Stimulated activated CD4-positive, alpha-beta T cell treated with anti-CD3 and anti-CD28 coated beads, Interleukin-1b, Interleukin-23, amount 100 ng/mL, for 48 hours (primary cell): ENCODE measurements at regions not wholly inside any gene's neighbourhood (a gene's known extent, or its start where the extent isn't known, plus 50 kb on each side); places are given as distances from the start of the nearest gene placed in this dataset.

Source experiments
- DNase-seq: peaks from one replicate; pipeline ENCODE4 v3.0.0-alpha.2; 2020

DNA sequence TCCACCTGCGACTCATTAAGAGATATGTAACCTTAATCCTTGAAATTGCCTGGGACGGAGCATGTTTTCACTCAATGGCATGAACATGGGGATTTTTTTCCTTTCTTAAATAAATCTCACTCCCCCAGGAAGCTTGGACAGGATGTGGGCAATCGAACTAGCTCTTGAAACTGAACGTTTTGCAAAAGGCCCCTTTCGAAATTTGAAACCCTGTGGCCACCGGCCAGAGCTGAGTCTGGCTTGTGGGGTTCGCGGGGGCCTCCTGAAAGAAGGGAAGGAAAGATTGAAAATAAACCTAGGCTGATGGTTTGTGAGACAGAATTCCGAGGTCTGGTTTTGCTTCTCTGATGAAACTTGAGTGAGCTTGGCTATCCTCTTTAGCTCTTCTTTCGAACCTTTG lies 101.4 kb upstream of the RTL1 start:
- DNase-seq = no peak

DNA sequence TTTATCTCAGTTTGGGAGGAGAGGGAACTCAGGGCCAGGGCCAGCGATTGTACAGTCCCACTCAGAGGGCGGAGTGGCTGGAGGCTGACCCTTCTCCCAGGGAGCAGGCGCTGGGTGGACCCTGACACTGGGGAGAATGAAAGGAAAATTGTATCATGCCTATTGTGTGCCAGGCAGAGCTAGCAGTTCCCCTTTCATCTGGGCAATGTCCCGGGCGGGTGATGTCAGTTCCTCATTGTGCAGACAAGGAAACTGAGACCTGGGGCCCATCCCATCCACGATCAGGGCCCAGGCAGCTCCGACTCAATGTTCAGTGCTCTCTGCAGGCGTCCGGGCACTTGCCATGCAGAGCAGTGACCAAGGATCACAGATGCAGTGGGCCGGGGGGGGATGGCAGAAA lies 101.9 kb upstream of the RTL1 start:
- no peak for DNase-seq

DNA sequence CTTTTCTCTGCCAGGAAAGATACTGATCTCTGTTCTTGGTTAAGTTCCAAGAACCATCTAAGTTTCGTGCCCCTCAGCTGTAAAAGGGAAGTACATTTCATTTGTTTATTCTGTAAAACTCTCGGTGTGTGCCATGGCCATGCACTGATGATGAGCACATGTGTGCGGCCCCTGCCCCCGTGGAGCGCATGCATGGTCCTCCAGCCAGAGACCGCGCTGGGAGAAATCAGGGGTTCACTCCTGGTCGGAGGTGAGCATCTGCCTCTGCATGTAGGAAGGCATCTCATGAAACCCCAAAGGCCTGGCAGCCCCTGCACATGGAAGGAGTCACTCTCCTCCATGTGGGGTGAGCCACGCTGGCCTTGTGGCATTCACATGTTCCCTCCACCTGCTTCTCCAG lies 102.5 kb upstream of the RTL1 start:
- no peak for DNase-seq

- DNase-seq = no peak
These were observed 103.6 kb upstream of the RTL1 start for GRCh38 chr14:101007004-101007614.

- DNase-seq = no peak
These were observed 104.2 kb upstream of the RTL1 start for GRCh38 chr14:101007765-101008164.

DNA sequence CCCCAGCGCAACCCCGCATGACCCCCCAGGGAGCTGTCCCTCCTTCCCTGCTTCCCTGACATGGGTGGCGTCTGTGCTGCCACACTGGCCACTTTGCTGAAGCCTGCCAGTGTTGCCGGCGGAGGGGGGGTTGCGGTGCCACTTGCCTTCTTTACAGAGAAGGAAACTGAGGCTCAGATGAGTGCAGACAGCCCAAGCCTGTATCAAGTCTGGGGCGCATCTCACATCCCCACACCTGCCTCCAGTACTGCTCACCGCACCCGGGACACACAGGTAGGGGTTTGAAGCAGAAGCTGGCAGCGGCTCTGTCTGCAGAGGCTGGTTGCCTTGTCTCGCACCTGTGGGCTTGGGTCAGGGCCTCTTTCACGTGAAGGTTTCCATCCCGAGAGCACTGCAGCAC lies 104.7 kb upstream of the RTL1 start:
- no peak for DNase-seq

DNA sequence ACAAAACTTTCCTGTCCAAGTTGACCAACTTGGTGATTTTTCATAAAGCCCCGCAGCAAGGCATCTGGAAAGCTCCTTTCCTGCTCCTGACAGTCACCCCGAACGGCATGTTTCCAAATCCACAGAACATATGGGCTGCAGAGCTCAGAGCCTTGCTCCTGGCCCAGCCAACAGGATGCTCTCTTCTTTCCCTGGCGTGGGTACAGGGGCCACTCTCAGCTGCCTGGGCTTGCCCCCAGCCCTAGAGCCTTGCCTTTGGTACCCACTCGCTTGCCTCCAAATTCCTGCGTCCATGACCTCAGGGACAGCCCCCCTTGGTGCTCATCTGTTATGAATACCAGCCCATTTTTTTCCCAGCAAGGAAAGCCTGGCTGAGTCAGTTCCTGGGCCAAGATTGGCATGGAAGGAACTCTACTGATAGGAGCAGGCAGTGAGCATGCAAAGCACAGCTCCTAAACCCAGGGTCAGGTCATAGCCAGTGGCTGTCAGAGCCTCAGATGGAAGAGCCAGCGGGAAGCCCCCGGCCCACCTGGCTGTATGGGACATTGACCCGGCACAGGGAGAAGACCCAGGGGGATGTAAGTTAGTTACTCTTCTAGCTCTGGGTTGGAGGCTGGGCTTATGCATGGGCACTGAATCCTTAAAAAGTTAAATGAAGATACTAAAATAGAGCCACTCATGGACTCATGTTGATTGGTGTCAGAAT lies 105.3 kb upstream of the RTL1 start:
- no peak for DNase-seq

DNA sequence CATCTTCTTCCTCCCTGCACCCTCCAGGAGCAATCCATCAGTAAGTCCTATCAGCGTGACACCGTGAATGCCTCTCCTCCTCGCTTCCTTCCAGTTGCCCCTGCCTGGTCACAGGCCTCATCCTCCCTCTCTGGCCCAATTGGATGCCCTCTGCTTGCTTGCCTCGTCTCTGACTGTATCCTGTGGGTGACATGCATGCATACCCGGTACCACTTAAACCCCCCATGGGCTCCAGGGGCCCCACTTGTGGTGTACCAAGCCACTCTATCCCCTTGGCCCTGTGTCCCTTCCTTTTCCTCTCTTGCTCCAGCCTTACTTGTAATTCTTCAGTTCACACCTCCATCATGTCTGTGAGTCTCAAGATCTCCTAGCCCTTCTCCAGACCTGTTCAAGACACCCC lies 106.0 kb upstream of the RTL1 start:
- DNase-seq = no peak

DNA sequence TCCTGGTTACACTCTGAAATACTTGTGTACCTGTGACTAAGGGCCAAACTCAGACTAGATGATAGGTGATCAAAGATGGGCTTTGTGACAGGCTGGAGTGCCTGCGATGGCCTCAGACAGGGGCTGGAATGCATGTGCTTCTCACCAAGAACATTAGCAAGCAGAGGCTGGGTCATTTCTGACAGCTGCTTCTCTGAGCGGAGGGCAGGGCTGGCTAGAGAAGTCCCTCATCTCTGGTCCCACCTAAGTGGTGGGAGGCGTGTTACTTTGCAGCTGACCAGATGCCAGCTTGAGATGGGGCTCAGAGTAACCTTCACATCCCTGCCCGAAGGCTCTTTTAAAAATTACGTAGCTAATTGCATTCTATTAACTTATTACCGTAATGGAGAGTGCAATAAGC lies 106.8 kb upstream of the RTL1 start:
- no peak for DNase-seq

DNA sequence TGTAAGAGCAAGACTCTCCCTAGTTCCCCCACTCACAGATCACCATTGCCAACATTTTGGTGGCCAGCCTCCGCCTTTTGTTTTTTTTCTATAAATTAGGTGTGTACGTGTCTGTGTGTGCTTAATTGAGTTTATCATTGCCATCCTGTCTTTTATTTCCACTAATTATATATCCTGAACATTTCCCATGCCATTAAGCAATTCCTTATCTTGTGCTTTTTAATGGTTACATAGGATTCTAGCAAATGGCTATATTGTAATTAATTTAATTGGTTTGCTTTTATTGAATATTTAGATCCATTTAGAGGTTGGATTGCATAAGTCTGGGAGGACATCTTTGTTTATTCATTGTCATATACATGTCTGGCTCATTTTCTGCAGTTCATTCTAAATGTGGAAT lies 107.3 kb upstream of the RTL1 start:
- DNase-seq = no peak

DNA sequence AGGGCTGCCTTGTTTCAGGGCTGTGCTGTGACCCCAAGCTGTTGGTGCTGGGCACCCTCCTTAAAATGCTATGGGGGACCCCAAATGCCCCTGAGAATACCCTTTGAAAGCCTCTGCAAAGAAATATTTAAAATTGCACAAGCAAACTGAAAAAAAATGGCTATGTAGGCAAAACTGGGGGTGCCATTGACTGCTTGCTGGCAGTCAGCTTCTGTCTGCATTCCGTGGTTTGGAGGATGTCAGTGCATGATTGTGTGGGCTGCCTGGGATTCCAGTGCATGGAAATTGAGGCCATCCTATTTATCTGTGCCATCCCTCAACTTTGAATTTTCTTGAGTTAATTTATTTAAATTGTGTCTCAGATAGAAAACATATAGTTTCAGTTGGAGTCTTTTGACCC lies 113.7 kb upstream of the RTL1 start:
- DNase-seq = no peak

GRCh38 chr14:101017806-101018560 lies 114.5 kb upstream of the RTL1 start:
- no peak for DNase-seq

GRCh38 chr14:101018561-101019290 lies 115.2 kb upstream of the RTL1 start:
- DNase-seq = no peak

GRCh38 chr14:101019541-101019940 lies 116.0 kb upstream of the RTL1 start:
- DNase-seq = no peak

- no peak for DNase-seq
These were observed 116.6 kb upstream of the RTL1 start for GRCh38 chr14:101019990-101020710.

DNA sequence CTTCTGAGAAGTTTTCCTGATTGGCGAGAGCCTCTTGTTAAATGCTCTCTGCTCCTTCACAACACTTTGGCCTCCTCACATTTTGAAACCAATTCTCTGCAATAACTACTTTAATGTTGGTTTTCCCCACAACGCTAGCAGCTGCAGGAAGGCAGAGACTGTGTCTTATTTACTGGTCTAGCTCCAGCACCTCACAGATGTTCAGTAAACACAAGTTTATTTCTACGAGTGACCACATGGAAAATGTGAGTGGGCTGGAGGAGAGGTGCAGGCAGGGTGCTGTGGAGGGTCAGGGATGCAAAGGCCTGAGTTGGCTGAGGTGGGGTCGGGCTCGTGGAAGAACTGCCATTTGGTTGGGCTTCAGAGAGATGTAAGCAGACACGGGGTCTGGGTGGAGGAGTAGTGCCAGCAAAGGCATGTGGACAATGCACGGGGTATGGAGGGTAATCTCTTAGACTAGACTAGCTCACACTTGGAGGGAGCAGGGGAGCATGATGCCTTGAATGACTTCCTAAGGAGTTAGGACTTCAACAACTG lies 117.4 kb upstream of the RTL1 start:
- DNase-seq = no peak

DNA sequence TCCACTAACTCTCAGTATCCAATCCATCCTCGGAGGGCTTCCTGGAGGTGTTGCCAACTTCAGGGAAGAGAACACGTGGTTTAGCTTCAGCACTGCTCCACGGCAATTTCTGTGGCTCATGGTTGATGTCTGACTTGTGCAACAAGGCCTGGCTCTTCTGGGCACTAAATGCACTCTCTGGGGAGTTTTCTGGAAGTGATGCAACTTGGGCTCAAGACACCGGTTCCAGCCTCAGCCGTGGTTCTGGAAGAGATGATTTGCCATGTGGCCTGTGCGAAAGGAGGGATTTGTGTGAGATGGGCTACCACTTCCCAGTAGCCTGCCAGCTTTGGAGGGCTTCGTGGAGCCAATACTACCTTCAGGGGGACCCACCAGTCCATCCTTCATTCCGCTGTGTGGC lies 118.6 kb upstream of the RTL1 start:
- no peak for DNase-seq

DNA sequence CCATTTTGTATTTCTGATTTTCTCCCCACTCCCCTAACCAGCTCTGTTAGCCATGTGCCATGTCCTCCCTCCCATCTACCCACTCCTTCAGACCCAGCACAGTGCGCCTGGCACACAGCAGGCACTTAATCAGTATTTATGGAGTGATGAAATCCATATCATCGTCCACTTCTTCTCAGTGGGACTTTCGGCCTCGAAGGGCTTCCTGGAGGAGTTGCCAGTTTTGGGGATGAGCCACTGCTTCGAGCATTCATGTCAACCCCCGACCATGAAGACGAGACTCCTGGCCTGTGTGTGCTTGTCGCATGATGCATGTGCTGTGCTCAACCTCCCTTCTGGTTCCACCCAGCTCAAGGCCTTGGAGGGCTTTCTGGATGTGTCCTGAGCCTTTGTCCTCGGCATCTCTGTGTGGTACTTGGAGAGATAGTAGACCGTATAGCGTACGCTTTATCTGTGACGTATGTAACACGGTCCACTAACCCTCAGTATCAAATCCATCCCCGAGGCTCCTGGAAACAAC lies 119.5 kb upstream of the RTL1 start:
- DNase-seq = no peak

- DNase-seq = no peak
These were observed 121.2 kb upstream of the RTL1 start for GRCh38 chr14:101024686-101025085.

DNA sequence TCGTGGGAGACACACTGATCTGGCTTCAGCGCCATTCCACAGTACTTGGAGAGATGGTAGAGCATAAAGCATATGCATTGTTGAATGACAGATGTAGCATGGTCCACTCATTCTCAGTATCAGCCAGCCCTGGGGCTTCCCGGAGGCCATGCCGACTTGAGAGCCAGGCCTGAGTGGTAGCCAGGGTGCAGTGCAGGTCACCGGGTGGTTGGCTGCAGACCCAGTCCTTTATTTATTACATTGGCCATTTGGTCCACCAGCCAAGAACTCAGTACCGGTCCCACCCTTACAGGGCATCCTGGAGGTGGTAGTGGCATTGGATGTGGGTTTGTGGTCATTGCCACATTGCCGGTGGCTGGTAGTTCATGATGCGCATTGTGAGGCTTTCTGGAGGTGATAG lies 121.6 kb upstream of the RTL1 start:
- DNase-seq = no peak

DNA sequence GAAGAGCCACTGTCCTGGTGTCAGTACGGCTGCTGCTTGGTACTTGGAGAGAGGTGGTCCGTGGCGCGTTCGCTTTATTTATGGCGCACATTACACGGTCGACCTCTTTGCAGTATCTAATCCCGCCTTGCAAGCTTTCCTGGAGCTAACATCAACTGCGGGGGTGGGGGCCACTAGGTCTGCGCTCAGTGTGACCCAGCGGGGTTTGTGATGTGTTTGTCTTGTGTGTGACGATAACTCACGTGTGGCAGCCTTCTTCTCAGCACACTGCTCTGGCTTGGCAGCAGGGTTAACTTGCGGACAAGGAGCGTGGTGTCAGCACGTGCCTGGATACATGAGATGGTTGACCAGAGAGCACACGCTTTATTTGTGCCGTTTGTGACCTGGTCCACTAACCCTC lies 122.2 kb upstream of the RTL1 start:
- no peak for DNase-seq

GRCh38 chr14:101026341-101026740 lies 122.8 kb upstream of the RTL1 start:
- no peak for DNase-seq
